HG03457 (cell line): ENCODE measurements at regions not wholly inside any gene's neighbourhood (a gene's known extent, or its start where the extent isn't known, plus 50 kb on each side); places are given as distances from the start of the nearest gene placed in this dataset.

Experiments used
- ATAC-seq: cut with Tn5 transposase; IDR thresholded peaks from one replicate; pipeline ENCODE4 v1.9.1; 2021; ENCODE audit warnings: moderate number of reproducible peaks; ENCODE audit not compliant: unreplicated experiment

GRCh38 chr15:68524753-68525584 is 53.8 kb upstream of the CORO2B start:
- no peak for ATAC-seq

- peak; percentile 28 for ATAC-seq
Measured at GRCh38 chr15:68525815-68526214, 53.0 kb upstream of the CORO2B start.

- ATAC-seq = peak; percentile 48
Measured at GRCh38 chr15:68526269-68526668, 52.5 kb upstream of the CORO2B start.

GRCh38 chr15:68526784-68527183 is 52.0 kb upstream of the CORO2B start:
- ATAC-seq = no peak

DNA sequence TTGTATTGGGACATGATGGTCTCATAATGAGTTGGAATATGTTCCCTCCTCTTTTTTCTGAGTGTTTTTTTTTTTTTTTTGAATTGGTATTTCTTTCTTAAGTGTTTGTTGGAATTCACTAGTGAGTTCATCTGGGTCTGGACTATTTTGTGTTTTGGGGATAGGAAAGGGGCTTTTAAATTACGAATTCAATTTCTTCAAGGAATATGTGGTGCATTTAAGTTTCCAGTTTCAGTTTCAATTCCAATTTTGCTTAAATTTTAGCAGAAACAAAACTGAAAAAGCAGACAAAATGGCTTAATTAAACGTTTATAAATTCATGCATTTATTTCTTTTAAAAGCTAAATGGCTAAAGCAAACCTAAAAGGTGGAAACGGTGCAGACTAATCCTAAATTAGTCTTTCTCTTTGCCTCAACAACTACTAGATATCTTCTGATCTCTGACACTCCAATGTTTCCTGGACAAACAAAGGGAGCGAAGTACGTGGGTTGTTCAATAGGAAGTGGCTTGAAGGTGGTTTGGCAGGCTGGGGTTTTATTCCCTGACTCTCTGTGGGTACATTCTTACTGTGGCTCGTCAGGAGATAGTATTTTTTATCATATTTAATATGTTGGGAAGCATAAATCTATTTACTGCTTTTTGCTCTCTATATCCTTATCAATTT is 50.0 kb upstream of the CORO2B start:
- ATAC-seq = no peak
